Naive thymus-derived CD4-positive, alpha-beta T cell (primary cell): ENCODE measurements at regions not wholly inside any gene's neighbourhood (a gene's known extent, or its start where the extent isn't known, plus 50 kb on each side); places are given as distances from the start of the nearest gene placed in this dataset.

Source experiments
- ATAC-seq: fragments of 150-1000 bp; cut with Tn5 transposase; 2 replicates; pipeline ENCODE4 v1.10.0; 2021; ENCODE audit warnings: mild to moderate bottlenecking, moderate library complexity
- CTCF ChIA-PET: fragments of 350-600 bp; sonication (Branson Sonifier 250); formaldehyde crosslinking; loops from one replicate; lab custom pipeline; 2021; ENCODE audit warnings: antibody characterized with exemption; lab: Charles Lee
- POLR2A ChIA-PET: fragments of 350-600 bp; sonication (Branson Sonifier 250); formaldehyde crosslinking; loops from one replicate; lab custom pipeline; 2021; ENCODE audit warnings: antibody characterized with exemption, inconsistent platforms; lab: Charles Lee
- DNase-seq, 9 donors: peaks; one replicate each; pipeline versions ENCODE4 v3.0.0 to v3.0.0-alpha.2; 2020 to 2022; ENCODE audit warnings: mixed read lengths in 1 of 9
- H3K27ac ChIP-seq: one replicate; pipeline ENCODE4 v1.7.0; 2013; ENCODE audit warnings: mild to moderate bottlenecking, low read depth, low read length, moderate library complexity
- H3K27me3 ChIP-seq, 2 donors: one replicate each; pipeline ENCODE4 v1.7.0; 2013; ENCODE audit warnings: low read length in 2 of 2, mild to moderate bottlenecking in 2 of 2, moderate library complexity in 2 of 2; ENCODE audit not compliant: control insufficient read depth in 2 of 2, insufficient read depth in 2 of 2
- H3K36me3 ChIP-seq, 3 experiments: 1 replicate in 2 of 3; 2 replicates in 1 of 3; pipeline ENCODE4 v1.7.0; 2013; ENCODE audit warnings: low read length in 3 of 3, mild to moderate bottlenecking in 3 of 3, moderate library complexity in 1 of 3; ENCODE audit not compliant: insufficient read depth in 3 of 3, control insufficient read depth in 2 of 3
- H3K4me1 ChIP-seq, 2 donors: one replicate each; pipeline ENCODE4 v1.7.0; 2013; ENCODE audit warnings: low read length in 2 of 2, mild to moderate bottlenecking in 2 of 2, moderate library complexity in 1 of 2; ENCODE audit not compliant: control insufficient read depth in 2 of 2, insufficient read depth in 2 of 2
- H3K4me3 ChIP-seq: 2 replicates; pipeline ENCODE4 v1.7.0; 2013; ENCODE audit warnings: mild to moderate bottlenecking, low read length
- H3K9me3 ChIP-seq, 3 experiments: 1 replicate in 2 of 3; 2 replicates in 1 of 3; pipeline ENCODE4 v1.7.0; 2013; ENCODE audit warnings: low read length in 3 of 3; ENCODE audit not compliant: control insufficient read depth in 2 of 3
- H3K27ac Mint-ChIP-seq, 9 donors: one replicate each; pipeline ENCODE4 v1.8.0; 2020 to 2022; ENCODE audit warnings: mixed read lengths in 9 of 9, mild to moderate bottlenecking in 8 of 9, moderate library complexity in 5 of 9, inconsistent platforms in 2 of 9
- H3K27me3 Mint-ChIP-seq, 5 donors: one replicate each; pipeline ENCODE4 v1.8.0; 2021 to 2022; ENCODE audit warnings: mixed read lengths in 5 of 5, mild to moderate bottlenecking in 1 of 5
- H3K36me3 Mint-ChIP-seq, 5 donors: one replicate each; pipeline ENCODE4 v1.8.0; 2020 to 2022; ENCODE audit warnings: mixed read lengths in 5 of 5, mild to moderate bottlenecking in 3 of 5, inconsistent platforms in 1 of 5
- H3K4me1 Mint-ChIP-seq, 7 donors: one replicate each; pipeline ENCODE4 v1.8.0; 2020 to 2022; ENCODE audit warnings: mixed read lengths in 7 of 7, mild to moderate bottlenecking in 3 of 7, inconsistent platforms in 1 of 7
- H3K4me3 Mint-ChIP-seq, 10 donors: one replicate each; pipeline ENCODE4 v1.8.0; 2020 to 2022; ENCODE audit warnings: mild to moderate bottlenecking in 10 of 10, mixed read lengths in 10 of 10, moderate library complexity in 6 of 10, inconsistent platforms in 2 of 10
- H3K9me3 Mint-ChIP-seq, 11 donors: one replicate each; pipeline ENCODE4 v1.8.0; 2020 to 2022; ENCODE audit warnings: mixed read lengths in 11 of 11, mild to moderate bottlenecking in 4 of 11, inconsistent platforms in 1 of 11, moderate library complexity in 1 of 11
- intact Hi-C, 2 donors: fragments of 100-400 bp; cut with micrococcal nuclease; formaldehyde crosslinking; loops; one replicate each; pipeline ENCODE4 v1.15.1; 2023

GRCh38 chr5:93240228-93240834, 340.7 kb downstream of the NR2F1-AS1 start:
- Histone ChIP-seq H3K4me3 (no peak overlapping the region), H3K27ac (no peak overlapping the region), H3K27me3 (no peaks in the 10 kb centered on the region), H3K36me3 (no peaks in the 10 kb centered on the region), H3K4me1 (no peaks in the 10 kb centered on the region), H3K9me3 (no peaks in the 10 kb centered on the region)
- intact Hi-C loops: no loop called here
- CTCF ChIA-PET: no interaction called here
- no peak overlapping the region for H3K27ac Mint-ChIP-seq
- POLR2A ChIA-PET: no interaction called here
- no peaks in the 10 kb centered on the region for H3K36me3 Mint-ChIP-seq
- H3K4me3 Mint-ChIP-seq: no peak overlapping the region
- H3K9me3 Mint-ChIP-seq: peaks cover 0 to 9% (median 0%) of the 10 kb centered on the region in 11 donors
- no peak for ATAC-seq
- no peaks in the 10 kb centered on the region for H3K27me3 Mint-ChIP-seq
- no peak for DNase-seq
- no peaks in the 10 kb centered on the region for H3K4me1 Mint-ChIP-seq

GRCh38 chr5:93236807-93237421, 344.1 kb downstream of the NR2F1-AS1 start:
- H3K27me3 Mint-ChIP-seq: no peaks in the 10 kb centered on the region
- no peaks in the 10 kb centered on the region for H3K4me1 ChIP-seq
- peaks cover 0 to 16% (median 0%) of the 10 kb centered on the region in 11 donors for H3K9me3 Mint-ChIP-seq
- ChIA-PET POLR2A (no interaction called here), CTCF (interaction anchor here (0.7 kb wide), 1 partner anchor 13 kb away, joined by 3 read pairs; no protein-coding TSS in a partner anchor)
- H3K9me3 ChIP-seq: no peaks in the 10 kb centered on the region
- DNase-seq (no peak), ATAC-seq (no peak)
- no peak overlapping the region for H3K4me3 ChIP-seq
- no peaks in the 10 kb centered on the region for H3K4me1 Mint-ChIP-seq
- intact Hi-C loops: no loop called here
- no peaks in the 10 kb centered on the region for H3K27me3 ChIP-seq
- H3K27ac Mint-ChIP-seq: no peak overlapping the region
- no peaks in the 10 kb centered on the region for H3K36me3 Mint-ChIP-seq
- H3K36me3 ChIP-seq: no peaks in the 10 kb centered on the region
- no peak overlapping the region for H3K27ac ChIP-seq
- H3K4me3 Mint-ChIP-seq: no peak overlapping the region

- Histone ChIP-seq H3K4me3 (no peak overlapping the region), H3K4me1 (no peaks in the 10 kb centered on the region), H3K9me3 (no peaks in the 10 kb centered on the region), H3K27me3 (no peaks in the 10 kb centered on the region), H3K27ac (no peak overlapping the region), H3K36me3 (no peaks in the 10 kb centered on the region)
- no peaks in the 10 kb centered on the region for H3K4me1 Mint-ChIP-seq
- intact Hi-C loops: no loop called here
- peaks cover 0 to 2% (median 0%) of the 10 kb centered on the region in 5 donors for H3K27me3 Mint-ChIP-seq
- POLR2A ChIA-PET: no interaction called here
- no peaks in the 10 kb centered on the region for H3K36me3 Mint-ChIP-seq
- H3K4me3 Mint-ChIP-seq: no peak overlapping the region
- ATAC-seq (no peak), DNase-seq (no peak)
- CTCF ChIA-PET: no interaction called here
- peaks cover 0 to 16% (median 0%) of the 10 kb centered on the region in 11 donors for H3K9me3 Mint-ChIP-seq
- H3K27ac Mint-ChIP-seq: no peak overlapping the region
Measured at GRCh38 chr5:93235761-93236160, 345.3 kb downstream of the NR2F1-AS1 start.

- Mint-ChIP-seq H3K36me3 (no peaks in the 10 kb centered on the region), H3K4me1 (no peaks in the 10 kb centered on the region), H3K27me3 (peaks cover 0 to 4% (median 0%) of the 10 kb centered on the region in 5 donors), H3K27ac (no peak overlapping the region), H3K9me3 (peaks cover 0 to 6% (median 0%) of the 10 kb centered on the region in 11 donors), H3K4me3 (no peak overlapping the region)
- no peak for DNase-seq
- no peaks in the 10 kb centered on the region for H3K9me3 ChIP-seq
- H3K27ac ChIP-seq: no peak overlapping the region
- H3K27me3 ChIP-seq: no peaks in the 10 kb centered on the region
- ChIA-PET POLR2A (no interaction called here), CTCF (no interaction called here)
- H3K4me3 ChIP-seq: no peak overlapping the region
- intact Hi-C loops: loop anchor here in 1 of 2 donors (1.0 kb wide), 1 partner anchor 22 kb away; no protein-coding TSS in a partner anchor
- H3K36me3 ChIP-seq: no peaks in the 10 kb centered on the region
- no peaks in the 10 kb centered on the region for H3K4me1 ChIP-seq
- ATAC-seq: no peak
Measured at GRCh38 chr5:93226202-93226735, 354.8 kb downstream of the NR2F1-AS1 start.

- Histone ChIP-seq H3K36me3 (no peaks in the 10 kb centered on the region), H3K27me3 (no peaks in the 10 kb centered on the region), H3K27ac (no peak overlapping the region), H3K4me1 (no peaks in the 10 kb centered on the region), H3K9me3 (no peaks in the 10 kb centered on the region), H3K4me3 (no peak overlapping the region)
- peaks cover 0 to 5% (median 0%) of the 10 kb centered on the region in 11 donors for H3K9me3 Mint-ChIP-seq
- ATAC-seq (no peak), DNase-seq (no peak)
- peaks cover 0 to 2% (median 0%) of the 10 kb centered on the region in 5 donors for H3K27me3 Mint-ChIP-seq
- H3K4me1 Mint-ChIP-seq: no peaks in the 10 kb centered on the region
- CTCF ChIA-PET: no interaction called here
- POLR2A ChIA-PET: no interaction called here
- H3K4me3 Mint-ChIP-seq: no peak overlapping the region
- intact Hi-C loops: loop anchor here in 1 of 2 donors (1.0 kb wide), 1 partner anchor 21 kb away; no protein-coding TSS in a partner anchor
- H3K36me3 Mint-ChIP-seq: no peaks in the 10 kb centered on the region
- H3K27ac Mint-ChIP-seq: no peak overlapping the region
Measured at GRCh38 chr5:93225748-93226147, 355.3 kb downstream of the NR2F1-AS1 start.

- Histone ChIP-seq H3K4me3 (no peak overlapping the region), H3K27me3 (no peaks in the 10 kb centered on the region), H3K9me3 (no peaks in the 10 kb centered on the region), H3K36me3 (no peaks in the 10 kb centered on the region), H3K4me1 (no peaks in the 10 kb centered on the region), H3K27ac (no peak overlapping the region)
- no peak for DNase-seq
- ChIA-PET POLR2A (no interaction called here), CTCF (no interaction called here)
- Mint-ChIP-seq H3K36me3 (no peaks in the 10 kb centered on the region), H3K4me1 (no peaks in the 10 kb centered on the region), H3K27ac (no peak overlapping the region), H3K27me3 (no peaks in the 10 kb centered on the region), H3K4me3 (no peak overlapping the region), H3K9me3 (peaks cover 0 to 5% (median 0%) of the 10 kb centered on the region in 11 donors)
- intact Hi-C loops: no loop called here
- ATAC-seq: no peak
Measured at GRCh38 chr5:93224624-93225023, 356.4 kb downstream of the NR2F1-AS1 start.
